Endothelial cell of umbilical vein (primary cell): ENCODE measurements at regions not wholly inside any gene's neighbourhood (a gene's known extent, or its start where the extent isn't known, plus 50 kb on each side); places are given as distances from the start of the nearest gene placed in this dataset.

Experiments used
- EZH2 ChIP-seq: IDR thresholded peaks from 2 replicates; pipeline ENCODE4 v1.6.1; 2012; ENCODE audit warnings: borderline replicate concordance, low read depth, mild to moderate bottlenecking, moderate library complexity, low read length, inconsistent platforms; ENCODE audit not compliant: severe bottlenecking
- FOS ChIP-seq: IDR thresholded peaks from 2 replicates; pipeline ENCODE4 v1.6.1; 2011; ENCODE audit warnings: mild to moderate bottlenecking, low read length, moderate library complexity, borderline replicate concordance; ENCODE audit not compliant: insufficient read depth
- GATA2 ChIP-seq: IDR thresholded peaks from 2 replicates; pipeline ENCODE4 v1.7.0; 2011; ENCODE audit warnings: low read depth, mild to moderate bottlenecking, moderate library complexity, mixed read lengths, low read length; ENCODE audit not compliant: insufficient read length, insufficient read depth
- JUN ChIP-seq: IDR thresholded peaks from 2 replicates; pipeline ENCODE4 v1.6.1; 2011; ENCODE audit warnings: borderline replicate concordance, low read depth; ENCODE audit not compliant: insufficient read length, insufficient read depth
- MYC ChIP-seq: IDR thresholded peaks from one replicate; pipeline ENCODE4 v1.6.1; 2011; ENCODE audit warnings: mild to moderate bottlenecking, low read depth, low read length
- POLR2A ChIP-seq: IDR thresholded peaks from 2 replicates; pipeline ENCODE4 v1.6.1; 2012; ENCODE audit warnings: low read depth, mild to moderate bottlenecking, control low read depth, low read length
- POLR2AphosphoS5 ChIP-seq: IDR thresholded peaks from 2 replicates; pipeline ENCODE4 v1.6.1; 2012; ENCODE audit warnings: low read depth, mild to moderate bottlenecking, control low read depth, low read length, moderate library complexity; ENCODE audit not compliant: insufficient read depth
- TF ChIP-seq, protein P1 (sequence below), 2 donors: IDR thresholded peaks; 1 replicate in 1 of 2; 2 replicates in 1 of 2; pipeline ENCODE4 v1.5.1; 2011; ENCODE audit warnings: low read length in 2 of 2, mild to moderate bottlenecking in 2 of 2, moderate library complexity in 2 of 2, control low read depth in 1 of 2, inconsistent platforms in 1 of 2, low read depth in 1 of 2; ENCODE audit not compliant: insufficient read depth in 1 of 2; ENCODE audit errors: extremely low read depth in 1 of 2
- TF ChIP-seq, protein P2 (sequence below): IDR thresholded peaks from 2 replicates; pipeline ENCODE4 v1.6.1; 2011; ENCODE audit not compliant: insufficient read depth, insufficient read length

DNA sequence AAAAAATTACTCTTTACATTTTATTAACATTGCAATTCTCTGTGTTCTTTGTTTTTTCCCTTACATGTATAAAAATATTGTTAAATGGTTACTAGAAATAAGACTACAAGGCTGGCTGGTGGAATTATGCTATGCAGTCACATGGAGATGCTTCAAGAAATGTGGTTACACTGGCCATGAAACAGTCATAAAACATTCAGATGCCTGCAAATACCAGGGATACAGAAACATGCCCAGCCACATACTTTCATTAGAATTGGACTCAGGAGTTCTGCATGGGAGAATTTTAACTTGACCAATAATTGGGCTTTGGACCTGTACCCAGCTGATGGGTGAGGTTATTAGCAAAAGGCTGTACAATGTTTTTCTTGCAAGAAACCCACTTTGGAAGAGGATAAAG is 1407.7 kb upstream of the SLC10A2 start:
- TF ChIP-seq POLR2AphosphoS5 (no peak), FOS (no peak), MYC (no peak), EZH2 (no peak), POLR2A (no peak), JUN (no peak), GATA2 (no peak)
- TF ChIP-seq, protein P1, sequence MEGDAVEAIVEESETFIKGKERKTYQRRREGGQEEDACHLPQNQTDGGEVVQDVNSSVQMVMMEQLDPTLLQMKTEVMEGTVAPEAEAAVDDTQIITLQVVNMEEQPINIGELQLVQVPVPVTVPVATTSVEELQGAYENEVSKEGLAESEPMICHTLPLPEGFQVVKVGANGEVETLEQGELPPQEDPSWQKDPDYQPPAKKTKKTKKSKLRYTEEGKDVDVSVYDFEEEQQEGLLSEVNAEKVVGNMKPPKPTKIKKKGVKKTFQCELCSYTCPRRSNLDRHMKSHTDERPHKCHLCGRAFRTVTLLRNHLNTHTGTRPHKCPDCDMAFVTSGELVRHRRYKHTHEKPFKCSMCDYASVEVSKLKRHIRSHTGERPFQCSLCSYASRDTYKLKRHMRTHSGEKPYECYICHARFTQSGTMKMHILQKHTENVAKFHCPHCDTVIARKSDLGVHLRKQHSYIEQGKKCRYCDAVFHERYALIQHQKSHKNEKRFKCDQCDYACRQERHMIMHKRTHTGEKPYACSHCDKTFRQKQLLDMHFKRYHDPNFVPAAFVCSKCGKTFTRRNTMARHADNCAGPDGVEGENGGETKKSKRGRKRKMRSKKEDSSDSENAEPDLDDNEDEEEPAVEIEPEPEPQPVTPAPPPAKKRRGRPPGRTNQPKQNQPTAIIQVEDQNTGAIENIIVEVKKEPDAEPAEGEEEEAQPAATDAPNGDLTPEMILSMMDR (IDR thresholded peaks at IDR 0.05; ENCODE audit: extremely low read depth in 1 of 2, insufficient read depth in 1 of 2, low read depth in 1 of 2, low read length in 2 of 2), result no peak
- TF ChIP-seq, protein P2, sequence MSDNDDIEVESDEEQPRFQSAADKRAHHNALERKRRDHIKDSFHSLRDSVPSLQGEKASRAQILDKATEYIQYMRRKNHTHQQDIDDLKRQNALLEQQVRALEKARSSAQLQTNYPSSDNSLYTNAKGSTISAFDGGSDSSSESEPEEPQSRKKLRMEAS, result no peak
